GM12872 (cell line): ENCODE measurements at regions not wholly inside any gene's neighbourhood (a gene's known extent, or its start where the extent isn't known, plus 50 kb on each side); places are given as distances from the start of the nearest gene placed in this dataset.

ENCODE experiments used
- TF ChIP-seq, protein P1 (sequence below): IDR thresholded peaks from 3 replicates; pipeline ENCODE4 v1.5.1; 2011; ENCODE audit warnings: low read depth, mild to moderate bottlenecking, low read length, moderate library complexity; ENCODE audit not compliant: insufficient read depth

DNA sequence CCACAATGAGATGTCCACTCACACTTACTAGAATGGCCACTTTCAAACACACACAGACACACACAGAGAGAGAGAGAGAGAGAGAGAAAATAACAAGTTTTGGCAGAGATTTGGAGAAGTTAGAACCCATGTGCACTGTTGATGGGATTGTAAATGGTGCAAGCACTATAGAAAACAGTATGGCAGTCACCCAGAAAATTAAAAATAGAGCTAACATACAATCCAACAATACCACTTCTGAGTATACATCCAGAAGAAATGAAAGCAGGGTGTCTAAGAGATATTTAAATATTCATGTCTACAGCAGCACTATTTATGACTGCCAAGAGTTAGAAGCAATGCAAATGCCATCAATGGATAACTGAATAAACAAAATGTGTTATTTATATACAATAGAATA is 359.9 kb upstream of the COX7C start:
- TF ChIP-seq, protein P1, sequence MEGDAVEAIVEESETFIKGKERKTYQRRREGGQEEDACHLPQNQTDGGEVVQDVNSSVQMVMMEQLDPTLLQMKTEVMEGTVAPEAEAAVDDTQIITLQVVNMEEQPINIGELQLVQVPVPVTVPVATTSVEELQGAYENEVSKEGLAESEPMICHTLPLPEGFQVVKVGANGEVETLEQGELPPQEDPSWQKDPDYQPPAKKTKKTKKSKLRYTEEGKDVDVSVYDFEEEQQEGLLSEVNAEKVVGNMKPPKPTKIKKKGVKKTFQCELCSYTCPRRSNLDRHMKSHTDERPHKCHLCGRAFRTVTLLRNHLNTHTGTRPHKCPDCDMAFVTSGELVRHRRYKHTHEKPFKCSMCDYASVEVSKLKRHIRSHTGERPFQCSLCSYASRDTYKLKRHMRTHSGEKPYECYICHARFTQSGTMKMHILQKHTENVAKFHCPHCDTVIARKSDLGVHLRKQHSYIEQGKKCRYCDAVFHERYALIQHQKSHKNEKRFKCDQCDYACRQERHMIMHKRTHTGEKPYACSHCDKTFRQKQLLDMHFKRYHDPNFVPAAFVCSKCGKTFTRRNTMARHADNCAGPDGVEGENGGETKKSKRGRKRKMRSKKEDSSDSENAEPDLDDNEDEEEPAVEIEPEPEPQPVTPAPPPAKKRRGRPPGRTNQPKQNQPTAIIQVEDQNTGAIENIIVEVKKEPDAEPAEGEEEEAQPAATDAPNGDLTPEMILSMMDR: no peak

DNA sequence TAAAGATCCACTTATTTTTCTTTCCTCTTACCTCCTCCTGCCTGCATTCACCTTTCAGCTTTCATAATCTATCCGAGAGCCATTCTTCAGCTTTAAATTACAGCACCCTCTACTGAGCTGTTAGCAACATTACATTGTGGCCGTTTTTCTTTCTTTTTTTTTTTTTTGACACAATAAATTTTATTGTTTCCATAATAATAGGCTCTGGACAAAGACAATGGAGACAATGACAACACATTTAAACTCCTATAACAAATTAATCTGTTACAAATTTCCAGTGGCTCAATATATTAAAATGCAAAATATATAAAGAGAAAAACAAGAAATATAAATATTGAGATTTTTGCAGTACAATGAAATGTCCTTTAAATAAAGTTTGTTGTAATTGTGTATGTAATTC is 312.7 kb upstream of the COX7C start:
- TF ChIP-seq, protein P1: peak; percentile 27; the same call in 1 of the 3 replicates

DNA sequence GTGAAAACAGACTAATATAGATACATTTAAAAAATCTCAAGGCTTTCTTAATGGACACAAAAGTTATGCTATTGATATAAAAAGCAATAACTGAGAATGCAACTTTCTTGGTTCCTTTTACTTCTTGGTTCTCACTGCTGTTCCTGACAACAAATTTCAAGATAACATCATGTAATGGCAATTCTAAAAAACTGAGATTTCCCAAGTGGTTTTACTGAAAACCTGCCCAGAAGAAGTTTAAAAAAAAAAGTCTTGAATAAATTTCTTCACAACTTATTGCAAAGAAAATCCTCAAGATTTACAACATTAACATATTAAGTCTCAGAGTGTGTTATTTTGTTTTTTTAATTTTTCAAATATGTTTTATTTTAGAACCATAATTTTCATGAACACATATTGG is 302.8 kb upstream of the COX7C start:
- TF ChIP-seq, protein P1: no peak

DNA sequence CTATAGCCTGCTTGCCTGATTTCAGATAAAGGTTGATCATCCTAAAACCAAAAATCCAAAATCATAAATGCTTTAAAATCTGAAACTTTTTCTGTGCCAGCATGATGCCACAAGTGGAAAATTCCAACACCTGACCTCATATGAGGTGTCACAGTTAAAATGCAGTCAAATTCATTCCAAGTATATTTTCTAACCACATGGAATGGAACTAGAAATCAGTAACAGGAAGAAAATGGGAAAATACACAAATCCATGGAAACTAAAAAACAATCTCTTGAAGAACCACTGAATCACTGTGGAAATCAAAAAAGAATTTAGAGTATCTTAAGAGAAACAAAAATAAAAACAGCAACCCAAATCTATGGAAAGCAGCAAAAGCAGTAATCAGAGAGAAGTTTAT is 297.5 kb upstream of the COX7C start:
- TF ChIP-seq, protein P1: no peak

DNA sequence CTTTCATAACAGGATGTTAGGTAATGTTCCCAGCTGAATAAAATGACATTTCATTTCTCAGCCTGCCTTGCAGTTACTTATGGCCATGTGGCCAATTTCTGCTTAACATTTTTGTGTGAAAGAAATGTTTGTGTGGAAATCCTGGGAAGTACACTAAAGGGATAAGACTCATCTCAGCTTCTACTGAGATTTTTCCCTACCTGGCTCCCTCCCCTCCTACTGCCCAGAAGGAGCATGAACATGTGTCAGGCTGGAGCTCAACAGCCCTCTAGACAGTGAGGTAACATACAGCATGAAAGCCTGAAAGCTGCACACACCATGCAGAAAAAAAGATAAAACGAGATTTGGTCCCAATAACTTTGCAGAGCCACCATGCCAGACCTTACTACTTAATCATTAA is 288.4 kb upstream of the COX7C start:
- TF ChIP-seq, protein P1: no peak

DNA sequence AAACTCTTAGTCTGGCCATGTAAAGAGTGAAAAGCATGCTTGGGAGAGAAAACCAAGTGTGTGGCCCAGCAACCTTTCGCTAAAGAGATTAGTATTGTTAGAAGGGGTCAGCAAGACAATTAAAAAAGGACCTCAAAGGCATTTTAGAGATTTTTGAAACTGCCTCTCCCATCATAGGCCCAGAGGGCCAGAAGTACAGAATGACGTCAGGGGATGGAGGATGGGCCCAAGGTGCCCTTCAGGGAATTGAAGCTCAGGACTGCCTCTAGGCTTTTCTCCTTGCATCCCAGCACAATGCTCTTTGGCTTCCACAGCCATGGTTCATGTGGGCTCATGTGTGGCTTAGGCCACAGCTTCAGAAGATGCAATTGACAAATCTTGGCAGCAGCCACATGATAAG is 287.0 kb upstream of the COX7C start:
- TF ChIP-seq, protein P1: no peak

DNA sequence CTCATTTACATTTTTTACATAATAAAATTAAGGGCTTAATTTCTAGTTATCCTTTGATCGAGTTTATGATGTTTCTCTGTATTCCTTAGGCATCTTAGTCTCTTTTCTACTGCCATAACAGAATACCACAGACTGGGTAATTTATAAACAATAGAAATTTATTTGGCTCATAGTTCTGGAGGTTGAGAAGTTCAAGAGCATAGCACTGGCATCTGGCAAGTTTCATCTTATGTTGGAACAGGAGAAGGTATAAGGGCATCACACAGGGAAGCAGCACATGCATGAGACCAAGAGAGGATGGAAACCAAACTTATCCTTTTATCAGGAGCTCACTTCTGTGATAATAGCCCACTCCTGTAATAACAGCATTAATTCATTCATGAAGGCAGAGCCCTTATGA is 284.9 kb upstream of the COX7C start:
- TF ChIP-seq, protein P1: no peak
